NB4 (cell line): ENCODE measurements at regions not wholly inside any gene's neighbourhood (a gene's known extent, or its start where the extent isn't known, plus 50 kb on each side); places are given as distances from the start of the nearest gene placed in this dataset.

Experiments
- MYC ChIP-seq: IDR thresholded peaks from 2 replicates; pipeline ENCODE4 v1.6.1; 2011; ENCODE audit warnings: low read depth, low read length
- POLR2A ChIP-seq: IDR thresholded peaks from 2 replicates; pipeline ENCODE4 v1.6.1; 2011; ENCODE audit warnings: mild to moderate bottlenecking; ENCODE audit not compliant: insufficient read length; ENCODE audit errors: extremely low read depth
- TF ChIP-seq, protein P1 (sequence below): IDR thresholded peaks from one replicate; pipeline ENCODE4 v1.5.1; 2012; ENCODE audit warnings: low read depth, low read length

DNA sequence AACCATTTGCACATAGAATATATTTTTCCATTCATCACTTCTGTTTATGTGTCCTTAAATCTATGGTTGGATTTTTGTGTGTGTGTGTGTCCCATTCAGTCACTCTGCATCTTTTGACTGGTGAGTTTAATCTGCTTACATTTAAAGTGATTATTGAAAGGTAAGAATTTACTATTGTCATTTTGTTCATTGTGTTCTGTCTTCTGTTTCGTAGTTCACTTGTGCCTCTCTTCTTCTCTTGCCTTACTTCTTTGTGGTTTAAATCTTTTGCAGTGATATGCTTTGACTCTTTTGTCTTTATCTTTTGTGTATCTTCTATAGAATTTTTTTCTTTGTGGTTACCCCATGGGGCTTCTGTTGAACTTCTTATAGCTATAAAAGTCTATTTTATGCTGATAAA is 166.3 kb upstream of the UBE3A start:
- TF ChIP-seq, protein P1, sequence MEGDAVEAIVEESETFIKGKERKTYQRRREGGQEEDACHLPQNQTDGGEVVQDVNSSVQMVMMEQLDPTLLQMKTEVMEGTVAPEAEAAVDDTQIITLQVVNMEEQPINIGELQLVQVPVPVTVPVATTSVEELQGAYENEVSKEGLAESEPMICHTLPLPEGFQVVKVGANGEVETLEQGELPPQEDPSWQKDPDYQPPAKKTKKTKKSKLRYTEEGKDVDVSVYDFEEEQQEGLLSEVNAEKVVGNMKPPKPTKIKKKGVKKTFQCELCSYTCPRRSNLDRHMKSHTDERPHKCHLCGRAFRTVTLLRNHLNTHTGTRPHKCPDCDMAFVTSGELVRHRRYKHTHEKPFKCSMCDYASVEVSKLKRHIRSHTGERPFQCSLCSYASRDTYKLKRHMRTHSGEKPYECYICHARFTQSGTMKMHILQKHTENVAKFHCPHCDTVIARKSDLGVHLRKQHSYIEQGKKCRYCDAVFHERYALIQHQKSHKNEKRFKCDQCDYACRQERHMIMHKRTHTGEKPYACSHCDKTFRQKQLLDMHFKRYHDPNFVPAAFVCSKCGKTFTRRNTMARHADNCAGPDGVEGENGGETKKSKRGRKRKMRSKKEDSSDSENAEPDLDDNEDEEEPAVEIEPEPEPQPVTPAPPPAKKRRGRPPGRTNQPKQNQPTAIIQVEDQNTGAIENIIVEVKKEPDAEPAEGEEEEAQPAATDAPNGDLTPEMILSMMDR, result no peak
- TF ChIP-seq POLR2A, result no peak
- no peak for TF ChIP-seq MYC
